Subcutaneous abdominal adipose tissue (tissue), 5 donors: ENCODE measurements at regions not wholly inside any gene's neighbourhood (a gene's known extent, or its start where the extent isn't known, plus 50 kb on each side); places are given as distances from the start of the nearest gene placed in this dataset.

Source experiments
- H3K27ac ChIP-seq: one replicate; pipeline ENCODE4 v1.7.0; 2013; ENCODE audit warnings: low read depth, mild to moderate bottlenecking, inconsistent platforms, low read length, moderate library complexity
- H3K27me3 ChIP-seq, 5 donors: one replicate each; pipeline ENCODE4 v1.7.0; 2013; ENCODE audit warnings: low read length in 5 of 5, inconsistent platforms in 1 of 5; ENCODE audit not compliant: control insufficient read depth in 5 of 5, insufficient read depth in 4 of 5
- H3K36me3 ChIP-seq, 5 donors: one replicate each; pipeline ENCODE4 v1.7.0; 2013; ENCODE audit warnings: low read length in 5 of 5; ENCODE audit not compliant: control insufficient read depth in 5 of 5, insufficient read depth in 5 of 5
- H3K4me1 ChIP-seq, 5 donors: one replicate each; pipeline ENCODE4 v1.7.0; 2013; ENCODE audit warnings: low read length in 5 of 5, mild to moderate bottlenecking in 3 of 5, moderate library complexity in 1 of 5; ENCODE audit not compliant: control insufficient read depth in 5 of 5, insufficient read depth in 5 of 5
- H3K4me3 ChIP-seq, 5 donors: one replicate each; pipeline ENCODE4 v1.7.0; 2013; ENCODE audit warnings: low read length in 5 of 5, low read depth in 1 of 5
- H3K9ac ChIP-seq, 5 donors: one replicate each; pipeline ENCODE4 v1.7.0; 2013; ENCODE audit warnings: low read length in 5 of 5, mild to moderate bottlenecking in 4 of 5, moderate library complexity in 3 of 5
- H3K9me3 ChIP-seq, 5 donors: one replicate each; pipeline ENCODE4 v1.7.0; 2013; ENCODE audit warnings: low read length in 5 of 5; ENCODE audit not compliant: control insufficient read depth in 5 of 5
- donor health status: healthy.
- donor health status: healthy.
- donor health status: healthy.
- donor health status: healthy.
- donor health status: healthy.

DNA sequence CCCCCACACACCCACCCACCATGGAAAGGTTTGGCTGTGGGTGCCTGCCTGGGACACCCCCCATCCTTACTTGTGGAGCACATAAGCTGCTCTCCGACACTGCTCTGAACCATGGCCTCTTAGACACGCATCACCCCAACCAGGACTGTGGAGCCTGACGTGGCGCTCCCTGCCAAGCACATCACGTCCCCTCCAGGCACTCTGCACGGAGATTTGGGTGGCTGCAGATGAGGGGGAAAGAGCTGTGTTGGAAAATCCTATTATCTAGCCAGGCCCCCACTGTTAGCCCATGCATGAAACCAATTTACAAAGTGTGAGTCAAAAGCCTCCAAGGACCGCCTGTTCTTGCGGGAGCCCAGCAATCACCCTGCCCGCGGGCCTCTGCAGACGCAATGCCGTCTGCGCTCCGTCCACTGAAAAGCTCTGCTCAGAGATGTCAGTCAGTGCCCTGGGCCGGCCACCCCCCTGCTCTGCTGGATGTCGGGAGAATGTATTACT lies 163.4 kb upstream of the NECTIN1 start:
- Histone ChIP-seq H3K9ac (no peak overlapping the region), H3K27me3 (peaks cover 19 to 36% (median 25%) of the 10 kb centered on the region in 5 donors), H3K4me3 (no peak overlapping the region), H3K27ac (no peak overlapping the region), H3K4me1 (no peaks in the 10 kb centered on the region), H3K36me3 (no peaks in the 10 kb centered on the region), H3K9me3 (no peaks in the 10 kb centered on the region)

DNA sequence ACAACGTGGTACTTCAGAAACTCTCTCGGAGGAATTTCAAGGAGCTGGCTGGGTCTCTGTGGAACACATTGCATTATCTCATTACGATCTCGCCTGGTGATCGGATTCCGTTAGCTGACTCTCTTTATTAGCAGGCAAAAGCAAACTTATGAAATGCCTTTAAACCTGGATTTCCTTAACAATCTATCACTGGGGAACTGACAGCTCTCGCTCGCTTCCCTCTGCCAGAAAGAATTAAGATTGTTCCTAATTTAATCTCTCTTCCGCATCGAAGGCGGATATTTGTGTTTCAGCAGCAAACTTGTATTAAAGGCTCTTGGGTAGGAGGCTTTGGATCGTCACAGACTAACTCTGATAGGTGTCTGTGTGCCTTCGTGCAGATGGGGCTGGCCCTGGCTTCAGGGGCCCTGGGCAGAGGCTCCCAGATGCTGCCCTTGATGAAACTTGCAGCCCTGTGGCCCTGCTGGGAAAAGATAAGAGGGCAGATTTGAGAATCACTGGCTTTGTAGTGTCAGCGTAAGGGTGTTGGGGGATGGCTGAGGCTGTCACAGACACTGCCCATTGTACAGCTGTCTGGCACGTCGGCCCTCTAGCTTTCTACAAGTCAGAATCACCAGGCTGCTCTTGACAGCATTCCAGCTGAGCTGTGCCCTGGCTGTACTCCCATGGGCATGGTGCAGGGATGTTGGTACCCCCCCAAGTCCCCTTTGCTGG lies 162.2 kb upstream of the NECTIN1 start:
- Histone ChIP-seq H3K36me3 (no peaks in the 10 kb centered on the region), H3K9ac (no peak overlapping the region), H3K27ac (no peak overlapping the region), H3K27me3 (peaks cover 19 to 42% (median 32%) of the 10 kb centered on the region in 5 donors), H3K4me3 (no peak overlapping the region), H3K4me1 (no peaks in the 10 kb centered on the region), H3K9me3 (no peaks in the 10 kb centered on the region)

DNA sequence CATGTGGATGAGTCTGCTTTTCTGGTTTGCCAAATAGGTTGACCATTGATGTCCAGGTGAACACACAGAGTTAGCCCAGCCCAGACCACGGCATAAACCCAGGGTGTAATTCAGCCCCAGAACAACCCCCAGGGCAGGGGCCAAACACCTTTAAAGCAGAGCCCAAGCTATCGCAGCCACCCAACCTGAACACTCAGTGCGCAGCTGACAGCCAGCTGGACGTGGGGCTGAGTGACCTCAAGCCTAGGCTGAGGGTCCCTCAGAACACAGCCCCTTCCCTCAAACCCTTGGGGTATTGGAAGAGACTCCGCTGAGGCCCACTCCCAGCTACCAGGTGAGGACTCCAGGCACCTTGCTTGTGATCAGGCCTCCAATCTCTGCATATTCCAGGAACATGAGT lies 161.5 kb upstream of the NECTIN1 start:
- Histone ChIP-seq H3K9ac (no peak overlapping the region), H3K9me3 (no peaks in the 10 kb centered on the region), H3K4me1 (no peaks in the 10 kb centered on the region), H3K27ac (no peak overlapping the region), H3K4me3 (no peak overlapping the region), H3K36me3 (no peaks in the 10 kb centered on the region), H3K27me3 (peaks cover 19 to 42% (median 34%) of the 10 kb centered on the region in 5 donors)

DNA sequence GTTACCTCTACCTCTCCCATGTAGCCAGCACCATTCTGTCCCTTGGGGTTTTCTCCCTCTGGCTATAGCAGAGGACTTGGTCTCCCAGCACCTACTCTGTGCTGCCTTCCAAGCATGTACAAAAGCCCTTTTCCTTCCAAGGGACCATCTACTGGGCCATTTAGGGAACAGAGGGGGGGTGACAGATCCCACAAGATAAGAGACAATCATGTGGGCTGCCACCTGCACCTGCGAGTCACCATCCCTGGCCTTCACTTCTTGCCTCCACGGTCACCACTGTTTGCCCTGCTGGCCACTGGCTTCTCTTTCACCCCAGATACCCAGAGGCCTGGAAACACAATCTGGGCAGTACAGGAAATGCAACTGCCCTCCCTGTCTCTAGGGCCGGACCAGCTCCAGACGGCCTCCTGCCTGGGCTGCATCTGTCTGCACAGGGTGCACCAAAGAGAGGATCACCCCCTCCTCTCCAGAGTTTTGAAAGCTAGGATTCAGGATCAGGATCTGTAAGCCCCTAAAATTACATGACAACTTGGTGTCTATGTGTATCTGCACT lies 160.8 kb upstream of the NECTIN1 start:
- Histone ChIP-seq H3K27me3 (peaks cover 14 to 42% (median 34%) of the 10 kb centered on the region in 5 donors), H3K4me1 (no peaks in the 10 kb centered on the region), H3K4me3 (no peak overlapping the region), H3K9ac (no peak overlapping the region), H3K27ac (no peak overlapping the region), H3K36me3 (no peaks in the 10 kb centered on the region), H3K9me3 (no peaks in the 10 kb centered on the region)

- Histone ChIP-seq H3K36me3 (no peaks in the 10 kb centered on the region), H3K27ac (no peak overlapping the region), H3K4me1 (no peaks in the 10 kb centered on the region), H3K4me3 (no peak overlapping the region), H3K9me3 (no peaks in the 10 kb centered on the region), H3K9ac (no peak overlapping the region), H3K27me3 (peaks cover 12 to 42% (median 34%) of the 10 kb centered on the region in 5 donors)
These were observed 160.1 kb upstream of the NECTIN1 start for GRCh38 chr11:119889111-119889510.

DNA sequence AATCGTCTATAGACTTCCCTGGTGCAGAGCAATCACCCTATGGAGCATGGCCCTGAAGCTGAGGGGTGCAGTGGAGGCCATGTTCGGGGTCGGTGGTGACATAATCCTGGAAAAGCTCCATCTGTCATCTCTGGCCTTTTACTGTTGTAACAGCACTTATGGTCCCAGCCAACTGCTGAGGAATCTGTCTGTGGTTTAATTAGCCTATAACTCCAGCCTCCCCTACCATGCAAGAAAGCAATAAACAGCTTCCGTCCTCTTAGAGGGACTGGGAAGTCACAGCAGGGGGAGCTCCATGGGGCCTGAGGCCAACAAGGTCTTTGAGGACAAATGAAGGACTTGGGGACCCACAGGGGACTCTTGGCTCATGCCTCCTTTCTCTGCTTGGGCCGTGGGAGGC lies 159.1 kb upstream of the NECTIN1 start:
- Histone ChIP-seq H3K36me3 (no peaks in the 10 kb centered on the region), H3K27me3 (peaks cover 12 to 42% (median 34%) of the 10 kb centered on the region in 5 donors), H3K9me3 (no peaks in the 10 kb centered on the region), H3K27ac (no peak overlapping the region), H3K4me1 (no peaks in the 10 kb centered on the region), H3K4me3 (no peak overlapping the region), H3K9ac (no peak overlapping the region)

- H3K4me1 ChIP-seq, result no peaks in the 10 kb centered on the region
- H3K4me3 ChIP-seq, result no peak overlapping the region
- no peak overlapping the region for H3K27ac ChIP-seq
- H3K9ac ChIP-seq, result no peak overlapping the region
- H3K36me3 ChIP-seq, result no peaks in the 10 kb centered on the region
- H3K27me3 ChIP-seq, result peaks cover 5 to 34% (median 24%) of the 10 kb centered on the region in 5 donors
- no peaks in the 10 kb centered on the region for H3K9me3 ChIP-seq
These were observed 157.7 kb upstream of the NECTIN1 start for GRCh38 chr11:119886667-119887230.

GRCh38 chr11:119885861-119886567 lies 157.0 kb upstream of the NECTIN1 start:
- H3K27me3 ChIP-seq, result peaks cover 4 to 33% (median 19%) of the 10 kb centered on the region in 5 donors
- H3K27ac ChIP-seq, result no peak overlapping the region
- H3K9ac ChIP-seq, result no peak overlapping the region
- no peak overlapping the region for H3K4me3 ChIP-seq
- H3K4me1 ChIP-seq, result no peaks in the 10 kb centered on the region
- H3K9me3 ChIP-seq, result no peaks in the 10 kb centered on the region
- no peaks in the 10 kb centered on the region for H3K36me3 ChIP-seq

DNA sequence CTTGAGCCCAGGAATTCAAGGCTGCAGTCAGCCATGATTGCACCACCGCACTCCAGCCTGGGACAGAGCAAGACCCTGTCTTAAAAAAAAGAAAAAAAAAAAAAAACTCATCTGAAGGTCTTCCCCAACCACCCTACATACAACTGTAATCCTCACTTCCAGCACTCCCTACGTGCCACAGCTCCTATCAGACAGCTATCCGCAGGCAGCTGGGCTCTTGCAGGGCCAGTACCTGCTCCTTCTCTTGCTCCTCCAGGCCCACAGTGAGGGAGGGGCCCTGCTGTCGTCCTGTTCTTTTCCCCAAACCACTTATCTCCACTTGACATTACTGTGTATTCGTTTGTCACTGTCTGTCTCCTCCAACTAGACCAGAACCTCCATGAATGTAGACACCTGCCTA lies 156.1 kb upstream of the NECTIN1 start:
- no peaks in the 10 kb centered on the region for H3K9me3 ChIP-seq
- H3K36me3 ChIP-seq, result no peaks in the 10 kb centered on the region
- peaks cover 0 to 32% (median 18%) of the 10 kb centered on the region in 5 donors for H3K27me3 ChIP-seq
- no peak overlapping the region for H3K27ac ChIP-seq
- H3K4me1 ChIP-seq, result no peaks in the 10 kb centered on the region
- H3K9ac ChIP-seq, result no peak overlapping the region
- no peak overlapping the region for H3K4me3 ChIP-seq

- H3K27me3 ChIP-seq, result peaks cover 0 to 22% (median 6%) of the 10 kb centered on the region in 5 donors
- no peak overlapping the region for H3K9ac ChIP-seq
- no peak overlapping the region for H3K27ac ChIP-seq
- H3K4me3 ChIP-seq, result no peak overlapping the region
- H3K4me1 ChIP-seq, result no peaks in the 10 kb centered on the region
- no peaks in the 10 kb centered on the region for H3K36me3 ChIP-seq
- no peaks in the 10 kb centered on the region for H3K9me3 ChIP-seq
These were observed 153.3 kb upstream of the NECTIN1 start for GRCh38 chr11:119882316-119882715.
